ENCODE measurements at regions not wholly inside any gene's neighbourhood (a gene's known extent, or its start where the extent isn't known, plus 50 kb on each side); places are given as distances from the start of the nearest gene placed in this dataset.
A peak's percentile ranks its signal among the peaks of the same experiment; 100 is the strongest.

- peak overlapping the region; percentile 85 for H3K14ac ChIP-seq (replicated peaks; ENCODE audit: low read depth, low read length)
- peak overlapping the region; percentile 87 for H2BK120ac ChIP-seq (ENCODE audit: low read depth, low read length)
- peak overlapping the region; percentile 64; the same call in 1 of the 2 replicates for H4K5ac ChIP-seq (ENCODE audit: low read depth, low read length)
- no peaks in the 10 kb centered on the region for H3K36me3 ChIP-seq (ENCODE audit: control insufficient read depth, insufficient read depth, low read length)
- H4K8ac ChIP-seq (ENCODE audit: low read depth in 2 of 2, low read length in 2 of 2): peak overlapping the region in 1 of 2 experiments; percentile 61; a peak in 2 of 4 replicates
- H3K4me1 ChIP-seq (ENCODE audit: control insufficient read depth, insufficient read depth, low read length): peaks cover 17% of the 10 kb centered on the region
- peak overlapping the region; percentile 61 for H2BK20ac ChIP-seq (ENCODE audit: low read depth, low read length)
- H3K56ac ChIP-seq (ENCODE audit: extremely low read depth, insufficient read depth, low read length): peak overlapping the region; percentile 29; the same call in 1 of the 2 replicates
- H2AFZ ChIP-seq (replicated peaks; ENCODE audit: low read length, poor library complexity): peak overlapping the region; percentile 80
- H4K91ac ChIP-seq (ENCODE audit: insufficient read depth, low read depth, low read length): peak overlapping the region; percentile 87
- peak; percentile 73 for DNase-seq
- dilution Hi-C loops (cut with HindIII; ENCODE audit: low sequenced_read_pairs, unreplicated experiment) (no loop called here), in situ Hi-C loops (cut with MboI; ENCODE audit: low sequenced_read_pairs) (no loop called here), intact Hi-C loops (cut with micrococcal nuclease) (loop anchor here (1.0 kb wide), 1 partner anchor 31 kb away; no protein-coding TSS in a partner anchor)
- H3K27ac ChIP-seq (ENCODE audit: insufficient read depth, low read length): peak overlapping the region; percentile 74; the same call in 1 of the 2 replicates
- H2BK5ac ChIP-seq (ENCODE audit: low read depth, low read length, poor library complexity, severe bottlenecking): no peak overlapping the region
- peak overlapping the region; percentile 35; the same call in 1 of the 2 replicates for H2AK5ac ChIP-seq (ENCODE audit: low read depth, low read length)
- H3K18ac ChIP-seq (ENCODE audit: low read depth, low read length): peak overlapping the region; percentile 85
- ATAC-seq (ENCODE audit: low read depth): peak; percentile 69
- no TSS peak for BruUV-seq (replicated peaks)
- H3K9me1 ChIP-seq (ENCODE audit: insufficient read depth, low read length): peaks cover 6% of the 10 kb centered on the region; the same call in 1 of the 2 replicates
- peak overlapping the region; percentile 84 for H2AK9ac ChIP-seq (replicated peaks; ENCODE audit: low read depth, low read length, poor library complexity)
- H3K79me1 ChIP-seq (ENCODE audit: low read depth in 1 of 2, low read length in 2 of 2): no peaks in the 10 kb centered on the region
- no peak overlapping the region for H3K4me3 ChIP-seq (ENCODE audit: insufficient read depth, low read depth, low read length)
- peak overlapping the region; percentile 27 for H3K4me2 ChIP-seq (ENCODE audit: low read depth, low read length)
- ChIA-PET POLR2A (ENCODE audit: unreplicated experiment) (interaction anchor here (0.6 kb wide), 1 partner anchor 942 kb away, joined by 4 read pairs; no protein-coding TSS in a partner anchor), CTCF (no interaction called here)
- no peaks in the 10 kb centered on the region for H3K27me3 ChIP-seq (ENCODE audit: control insufficient read depth, insufficient read depth, low read length)
- no peak overlapping the region for H3K9ac ChIP-seq (ENCODE audit: low read depth, low read length)
- H2BK15ac ChIP-seq (ENCODE audit: low read depth, low read length): peak overlapping the region; percentile 12; the same call in 1 of the 3 replicates
- peak overlapping the region; percentile 65 for H3K23ac ChIP-seq (ENCODE audit: low read depth, low read length)
- 33% methylated on average over 2 of the region's 17 CpGs; no CpG with 5 or more reads in 1 of the 2 experiments for WGBS, 2 experiments (ENCODE audit: extremely low coverage in 2 of 2, insufficient read length in 1 of 2)
- peaks cover 3% of the 10 kb centered on the region; the same call in 1 of the 2 replicates for H3K9me3 ChIP-seq (ENCODE audit: control insufficient read depth, insufficient read depth, low read length)
- H4K20me1 ChIP-seq (ENCODE audit: insufficient read depth, low read length): no peaks in the 10 kb centered on the region
- peak overlapping the region; percentile 71 for H3K4ac ChIP-seq (ENCODE audit: low read depth, low read length)
- peak; percentile 71 for TF ChIP-seq USF2 (IDR thresholded peaks at IDR 0.05; ENCODE audit: low read depth, low read length)
- TF ChIP-seq MXI1 (IDR thresholded peaks at IDR 0.05; ENCODE audit: borderline replicate concordance, low read depth, low read length): no peak
- TF ChIP-seq CEBPB (IDR thresholded peaks at IDR 0.05; ENCODE audit: low read depth, low read length): peak; percentile 85
- no peak for TF ChIP-seq CTCF (conservative IDR thresholded peaks at IDR 0.05; ENCODE audit: low read depth, low read length)
- no peak for TF ChIP-seq POLR2A (IDR thresholded peaks at IDR 0.05; ENCODE audit: low read depth, low read length)
- TF ChIP-seq ELK1 (IDR thresholded peaks at IDR 0.05; ENCODE audit: borderline replicate concordance, low read depth, low read length): no peak
- TF ChIP-seq RCOR1 (IDR thresholded peaks at IDR 0.05; ENCODE audit: insufficient replicate concordance, low read length): no peak
- TF ChIP-seq MAZ (IDR thresholded peaks at IDR 0.05; ENCODE audit: borderline replicate concordance, low read depth, low read length): no peak
- TF ChIP-seq SMC3 (IDR thresholded peaks at IDR 0.05; ENCODE audit: low read depth, low read length): no peak
- no peak for TF ChIP-seq CHD1 (IDR thresholded peaks at IDR 0.05; ENCODE audit: low read depth, low read length)
- no peak for TF ChIP-seq RAD21 (IDR thresholded peaks at IDR 0.05; ENCODE audit: low read length)
- TF ChIP-seq RFX5 (IDR thresholded peaks at IDR 0.05; ENCODE audit: low read depth, low read length): no peak
- no peak for TF ChIP-seq MAFK (IDR thresholded peaks at IDR 0.05; ENCODE audit: low read depth, low read length)
Measured at GRCh38 chr12:124633365-124634362, 66.3 kb upstream of the NCOR2 start.

All from IMR-90 (cell line).